Thyroid gland (tissue), 4 donors: ENCODE measurements at regions not wholly inside any gene's neighbourhood (a gene's known extent, or its start where the extent isn't known, plus 50 kb on each side); places are given as distances from the start of the nearest gene placed in this dataset.

Experiments
- CTCF ChIP-seq, 6 experiments: fragments of 200-600 bp in 3 of 6; fragments of 450-650 bp in 3 of 6; sonication (generic) in 3 of 6; IDR thresholded peaks; one replicate each; pipeline ENCODE4 v1.5.1; 2016 to 2019; ENCODE audit warnings: antibody characterized with exemption in 6 of 6, mild to moderate bottlenecking in 2 of 6, inconsistent platforms in 1 of 6, moderate library complexity in 1 of 6
- POLR2A ChIP-seq, 2 donors: fragments of 450-650 bp; IDR thresholded peaks; one replicate each; pipeline ENCODE4 v1.6.1; 2017; ENCODE audit warnings: antibody characterized with exemption in 2 of 2, mild to moderate bottlenecking in 2 of 2, moderate library complexity in 1 of 2

GRCh38 chr1:219041818-219042217, 131.9 kb upstream of the LYPLAL1 start:
- no peak for TF ChIP-seq CTCF (IDR thresholded peaks at IDR 0.05)
- no peak for TF ChIP-seq POLR2A (IDR thresholded peaks at IDR 0.05)
